RKO (cell line): ENCODE measurements at regions not wholly inside any gene's neighbourhood (a gene's known extent, or its start where the extent isn't known, plus 50 kb on each side); places are given as distances from the start of the nearest gene placed in this dataset.

Experiments used
- DNase-seq: peaks from one replicate; pipeline ENCODE4 v3.0.0-alpha.2; 2016; ENCODE audit warnings: low spot score

- no peak for DNase-seq
These were observed 149.5 kb downstream of the PCSK1 start for GRCh38 chr5:96283589-96283988.

- DNase-seq: no peak
These were observed 151.0 kb downstream of the PCSK1 start for GRCh38 chr5:96282020-96282419.

- no peak for DNase-seq
These were observed 152.1 kb downstream of the PCSK1 start for GRCh38 chr5:96280946-96281393.

GRCh38 chr5:96279801-96280542 lies 153.1 kb downstream of the PCSK1 start:
- peak; percentile 37 for DNase-seq

- no peak for DNase-seq
These were observed 154.1 kb downstream of the PCSK1 start for GRCh38 chr5:96278981-96279380.

GRCh38 chr5:96275051-96275450 lies 158.0 kb downstream of the PCSK1 start:
- no peak for DNase-seq

- no peak for DNase-seq
These were observed 167.6 kb downstream of the PCSK1 start for GRCh38 chr5:96265487-96265886.

- no peak for DNase-seq
These were observed 169.0 kb downstream of the PCSK1 start for GRCh38 chr5:96264047-96264446.

- no peak for DNase-seq
These were observed 170.9 kb downstream of the PCSK1 start for GRCh38 chr5:96262105-96262504.

GRCh38 chr5:96260009-96260408 lies 173.0 kb downstream of the PCSK1 start:
- no peak for DNase-seq

GRCh38 chr5:96259151-96259772 lies 173.8 kb downstream of the PCSK1 start:
- peak; percentile 45 for DNase-seq

GRCh38 chr5:96258692-96259091 lies 174.4 kb downstream of the PCSK1 start:
- DNase-seq: no peak

GRCh38 chr5:96257904-96258303 lies 175.1 kb downstream of the PCSK1 start:
- peak; percentile 72 for DNase-seq

GRCh38 chr5:96256795-96257470 lies 176.1 kb downstream of the PCSK1 start:
- peak; percentile 44 for DNase-seq

- DNase-seq: no peak
These were observed 177.9 kb downstream of the PCSK1 start for GRCh38 chr5:96254980-96255691.

GRCh38 chr5:96253140-96253539 lies 179.9 kb downstream of the PCSK1 start:
- no peak for DNase-seq

- DNase-seq: no peak
These were observed 180.5 kb downstream of the PCSK1 start for GRCh38 chr5:96252596-96252995.

- no peak for DNase-seq
These were observed 182.3 kb downstream of the PCSK1 start for GRCh38 chr5:96250782-96251181.

- no peak for DNase-seq
These were observed 184.9 kb downstream of the PCSK1 start for GRCh38 chr5:96248131-96248530.

- no peak for DNase-seq
These were observed 185.3 kb downstream of the PCSK1 start for GRCh38 chr5:96247708-96248107.

- no peak for DNase-seq
These were observed 185.8 kb downstream of the PCSK1 start for GRCh38 chr5:96247097-96247701.
